ENCODE measurements at regions not wholly inside any gene's neighbourhood (a gene's known extent, or its start where the extent isn't known, plus 50 kb on each side); places are given as distances from the start of the nearest gene placed in this dataset.

GRCh38 chr4:14196131-14196530 lies 568.6 kb upstream of the BOD1L1 start:
- no peak overlapping the region for H3K27ac Mint-ChIP-seq (ENCODE audit: unreplicated experiment)
- peaks cover 3% of the 10 kb centered on the region for H3K4me1 Mint-ChIP-seq (ENCODE audit: unreplicated experiment)
- DNase-seq (ENCODE audit: extremely low spot score, unreplicated experiment) = peak; percentile 87
- H3K4me3 Mint-ChIP-seq (ENCODE audit: unreplicated experiment) = no peak overlapping the region
- TF ChIP-seq CTCF (IDR thresholded peaks at IDR 0.05) = no peak
- H3K27me3 Mint-ChIP-seq (ENCODE audit: unreplicated experiment) = peaks cover 24% of the 10 kb centered on the region
- no peaks in the 10 kb centered on the region for H3K9me3 Mint-ChIP-seq (ENCODE audit: unreplicated experiment)
- no peaks in the 10 kb centered on the region for H3K36me3 Mint-ChIP-seq (ENCODE audit: unreplicated experiment)

GRCh38 chr4:14215116-14215770 lies 587.7 kb upstream of the BOD1L1 start:
- H3K4me3 Mint-ChIP-seq (ENCODE audit: unreplicated experiment) = no peak overlapping the region
- peaks cover 21% of the 10 kb centered on the region for H3K27me3 Mint-ChIP-seq (ENCODE audit: unreplicated experiment)
- no peak for TF ChIP-seq CTCF (IDR thresholded peaks at IDR 0.05)
- no peaks in the 10 kb centered on the region for H3K36me3 Mint-ChIP-seq (ENCODE audit: unreplicated experiment)
- no peak for DNase-seq (ENCODE audit: extremely low spot score, unreplicated experiment)
- H3K9me3 Mint-ChIP-seq (ENCODE audit: unreplicated experiment) = peaks cover 11% of the 10 kb centered on the region
- no peak overlapping the region for H3K27ac Mint-ChIP-seq (ENCODE audit: unreplicated experiment)
- H3K4me1 Mint-ChIP-seq (ENCODE audit: unreplicated experiment) = no peaks in the 10 kb centered on the region

DNA sequence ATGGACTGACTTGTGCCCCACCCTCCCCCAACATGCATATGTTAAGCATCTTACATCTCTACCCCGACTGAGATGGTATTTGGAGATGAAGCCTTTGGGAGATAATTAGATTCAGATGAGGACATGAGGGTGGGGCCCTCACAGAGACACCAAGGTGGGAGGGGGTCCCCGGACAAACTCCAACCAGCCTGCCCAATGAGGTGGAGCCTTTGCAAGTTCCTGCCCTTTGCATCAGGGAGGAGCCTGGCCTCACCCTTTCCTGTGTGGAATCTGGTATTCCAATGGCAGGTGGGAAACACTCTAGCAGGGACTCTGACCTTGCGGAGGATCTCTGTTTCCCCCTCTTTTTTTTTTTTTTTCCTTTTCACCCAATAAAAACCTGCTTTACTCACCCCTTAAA lies 589.9 kb upstream of the BOD1L1 start:
- DNase-seq (ENCODE audit: extremely low spot score, unreplicated experiment) = no peak
- H3K4me1 Mint-ChIP-seq (ENCODE audit: unreplicated experiment) = no peaks in the 10 kb centered on the region
- H3K27ac Mint-ChIP-seq (ENCODE audit: unreplicated experiment) = no peak overlapping the region
- no peaks in the 10 kb centered on the region for H3K36me3 Mint-ChIP-seq (ENCODE audit: unreplicated experiment)
- H3K27me3 Mint-ChIP-seq (ENCODE audit: unreplicated experiment) = peaks cover 25% of the 10 kb centered on the region
- H3K9me3 Mint-ChIP-seq (ENCODE audit: unreplicated experiment) = peaks cover 4% of the 10 kb centered on the region
- H3K4me3 Mint-ChIP-seq (ENCODE audit: unreplicated experiment) = no peak overlapping the region
- TF ChIP-seq CTCF (IDR thresholded peaks at IDR 0.05) = no peak

- DNase-seq (ENCODE audit: extremely low spot score, unreplicated experiment) = no peak
- H3K27me3 Mint-ChIP-seq (ENCODE audit: unreplicated experiment) = peaks cover 22% of the 10 kb centered on the region
- no peaks in the 10 kb centered on the region for H3K9me3 Mint-ChIP-seq (ENCODE audit: unreplicated experiment)
- no peaks in the 10 kb centered on the region for H3K36me3 Mint-ChIP-seq (ENCODE audit: unreplicated experiment)
- H3K4me1 Mint-ChIP-seq (ENCODE audit: unreplicated experiment) = peaks cover 3% of the 10 kb centered on the region
- no peak overlapping the region for H3K4me3 Mint-ChIP-seq (ENCODE audit: unreplicated experiment)
- TF ChIP-seq CTCF (IDR thresholded peaks at IDR 0.05) = no peak
- H3K27ac Mint-ChIP-seq (ENCODE audit: unreplicated experiment) = no peak overlapping the region
Measured at GRCh38 chr4:14218641-14219040, 591.1 kb upstream of the BOD1L1 start.

GRCh38 chr4:14221176-14221575 lies 593.7 kb upstream of the BOD1L1 start:
- Mint-ChIP-seq H3K36me3 (ENCODE audit: unreplicated experiment) (no peaks in the 10 kb centered on the region), H3K9me3 (ENCODE audit: unreplicated experiment) (no peaks in the 10 kb centered on the region), H3K4me3 (ENCODE audit: unreplicated experiment) (no peak overlapping the region), H3K27me3 (ENCODE audit: unreplicated experiment) (peaks cover 10% of the 10 kb centered on the region), H3K4me1 (ENCODE audit: unreplicated experiment) (peaks cover 3% of the 10 kb centered on the region), H3K27ac (ENCODE audit: unreplicated experiment) (no peak overlapping the region)
- no peak for DNase-seq (ENCODE audit: extremely low spot score, unreplicated experiment)
- no peak for TF ChIP-seq CTCF (IDR thresholded peaks at IDR 0.05)
